ENCODE measurements at regions not wholly inside any gene's neighbourhood (a gene's known extent, or its start where the extent isn't known, plus 50 kb on each side); places are given as distances from the start of the nearest gene placed in this dataset.

DNA sequence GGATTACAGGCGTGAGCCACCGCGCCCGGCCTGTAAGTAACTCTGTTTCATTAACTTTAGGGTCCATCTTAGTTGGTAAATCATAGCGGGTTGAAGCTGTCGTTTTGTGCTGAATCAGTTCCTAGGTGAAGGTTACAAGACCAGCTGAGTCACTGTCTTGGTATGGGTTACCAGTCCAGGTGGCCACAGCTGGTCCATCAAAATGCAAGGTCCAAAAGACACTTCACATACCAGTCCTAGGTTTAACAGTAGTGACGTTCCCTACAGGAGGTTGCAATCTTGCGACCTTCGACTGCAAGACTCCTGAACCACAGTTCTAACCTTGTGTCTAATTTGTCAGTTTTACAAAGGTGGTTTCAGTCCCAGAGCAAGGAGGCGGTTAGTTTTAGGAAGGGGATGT, 160.1 kb upstream of the ATP10A start:
- no peak for DNase-seq (ENCODE audit: low read depth)
- no peak overlapping the region for H3K4me3 ChIP-seq (ENCODE audit: low read depth, low read length)
- TF ChIP-seq, protein P1, sequence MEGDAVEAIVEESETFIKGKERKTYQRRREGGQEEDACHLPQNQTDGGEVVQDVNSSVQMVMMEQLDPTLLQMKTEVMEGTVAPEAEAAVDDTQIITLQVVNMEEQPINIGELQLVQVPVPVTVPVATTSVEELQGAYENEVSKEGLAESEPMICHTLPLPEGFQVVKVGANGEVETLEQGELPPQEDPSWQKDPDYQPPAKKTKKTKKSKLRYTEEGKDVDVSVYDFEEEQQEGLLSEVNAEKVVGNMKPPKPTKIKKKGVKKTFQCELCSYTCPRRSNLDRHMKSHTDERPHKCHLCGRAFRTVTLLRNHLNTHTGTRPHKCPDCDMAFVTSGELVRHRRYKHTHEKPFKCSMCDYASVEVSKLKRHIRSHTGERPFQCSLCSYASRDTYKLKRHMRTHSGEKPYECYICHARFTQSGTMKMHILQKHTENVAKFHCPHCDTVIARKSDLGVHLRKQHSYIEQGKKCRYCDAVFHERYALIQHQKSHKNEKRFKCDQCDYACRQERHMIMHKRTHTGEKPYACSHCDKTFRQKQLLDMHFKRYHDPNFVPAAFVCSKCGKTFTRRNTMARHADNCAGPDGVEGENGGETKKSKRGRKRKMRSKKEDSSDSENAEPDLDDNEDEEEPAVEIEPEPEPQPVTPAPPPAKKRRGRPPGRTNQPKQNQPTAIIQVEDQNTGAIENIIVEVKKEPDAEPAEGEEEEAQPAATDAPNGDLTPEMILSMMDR (conservative IDR thresholded peaks at IDR 0.05; ENCODE audit: low read depth, low read length) = no peak

DNA sequence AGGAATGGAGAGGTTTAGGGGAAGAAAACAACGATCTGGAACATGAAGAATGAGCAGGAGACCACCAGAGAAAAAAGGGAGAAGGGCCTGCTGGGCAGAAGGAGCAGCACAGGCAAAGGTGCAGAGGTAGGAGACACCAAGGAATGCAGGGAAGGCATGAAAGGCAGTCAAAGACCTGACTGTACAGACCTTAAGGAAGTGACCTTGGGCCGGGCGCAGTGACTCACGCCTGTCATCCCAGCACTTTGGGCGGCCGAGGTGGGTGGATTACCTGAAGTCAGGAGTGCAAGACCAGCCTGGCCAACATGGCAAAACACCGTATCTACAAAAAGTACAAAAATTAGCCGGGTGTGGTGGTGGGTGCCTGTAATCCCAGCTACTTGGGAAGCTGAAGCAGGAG, 157.7 kb upstream of the ATP10A start:
- H3K4me3 ChIP-seq (ENCODE audit: low read depth, low read length) = no peak overlapping the region
- DNase-seq (ENCODE audit: low read depth) = no peak
- TF ChIP-seq, protein P1 (conservative IDR thresholded peaks at IDR 0.05; ENCODE audit: low read depth, low read length) = no peak

DNA sequence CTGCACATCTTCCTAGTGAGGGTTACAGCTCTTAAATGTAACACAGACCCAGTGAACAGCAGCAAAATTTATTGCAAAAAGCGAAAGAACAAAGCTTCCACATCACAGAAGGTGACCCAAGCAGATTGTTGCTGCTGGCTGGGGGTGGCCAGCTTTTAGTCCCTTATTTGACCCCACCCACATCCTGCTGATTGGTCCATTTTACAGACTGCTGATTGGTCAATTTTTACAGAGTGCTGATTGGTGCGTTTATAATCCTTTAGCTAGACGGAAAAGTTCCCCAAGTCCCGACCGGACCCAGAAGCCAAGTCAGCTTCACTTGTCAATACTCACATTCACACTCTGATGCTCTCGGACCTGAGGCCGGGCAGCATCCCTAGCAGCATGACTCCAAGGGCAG, 154.5 kb upstream of the ATP10A start:
- DNase-seq (ENCODE audit: low read depth) = no peak
- TF ChIP-seq, protein P1 (conservative IDR thresholded peaks at IDR 0.05; ENCODE audit: low read depth, low read length) = no peak
- H3K4me3 ChIP-seq (ENCODE audit: low read depth, low read length) = no peak overlapping the region

DNA sequence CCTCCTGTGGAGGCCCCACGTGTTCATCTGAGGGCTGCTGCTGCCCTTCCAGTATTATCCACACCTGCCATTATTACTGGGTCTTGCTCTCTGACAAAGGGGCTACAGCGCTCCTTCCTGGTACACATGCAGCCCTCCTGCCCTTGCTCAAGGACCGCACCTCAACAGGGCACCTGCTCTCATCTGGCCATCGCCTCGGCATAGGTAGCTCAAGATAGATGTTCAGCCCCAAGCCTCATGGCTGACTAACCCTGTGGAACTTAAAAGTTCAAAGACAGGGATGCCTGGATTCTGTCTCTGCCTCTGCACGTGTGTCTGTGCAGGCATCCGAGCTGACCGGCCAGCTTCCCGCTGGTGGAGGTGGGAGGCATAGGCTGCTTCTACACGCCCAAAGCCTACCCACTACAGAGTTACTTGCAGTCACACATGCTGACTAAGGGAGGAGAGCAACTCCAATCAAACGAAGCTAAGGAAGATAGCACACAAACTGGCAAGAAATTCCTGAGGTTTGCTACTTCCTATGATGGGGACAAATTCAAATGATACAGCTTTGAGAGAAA, 152.5 kb upstream of the ATP10A start:
- DNase-seq (ENCODE audit: low read depth) = no peak
- TF ChIP-seq, protein P1 (conservative IDR thresholded peaks at IDR 0.05; ENCODE audit: low read depth, low read length) = no peak

DNA sequence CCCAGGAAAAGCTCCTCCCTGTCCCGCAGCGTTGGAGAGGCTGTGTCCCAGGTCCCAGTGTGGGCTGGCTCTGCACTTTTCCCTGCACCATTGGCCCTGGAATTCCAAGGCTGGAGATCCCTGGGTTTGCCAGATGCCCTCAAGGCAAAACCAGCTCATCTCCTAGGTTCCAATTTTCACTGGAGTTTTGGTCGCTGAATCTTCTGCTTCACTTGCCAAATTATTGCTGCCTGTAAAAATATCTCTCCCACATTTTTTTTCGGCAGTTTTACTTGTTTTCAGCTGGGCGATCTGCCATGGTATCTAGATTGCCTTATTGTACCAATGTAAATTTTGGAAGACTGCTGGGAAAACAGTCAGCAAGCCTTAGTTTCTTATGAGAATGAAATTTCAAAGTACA, 150.9 kb upstream of the ATP10A start:
- DNase-seq (ENCODE audit: low read depth) = no peak

More for the DNA sequence above, 152.5 kb upstream of the ATP10A start:
- no peak overlapping the region for H3K4me3 ChIP-seq (ENCODE audit: low read depth, low read length)

DNA sequence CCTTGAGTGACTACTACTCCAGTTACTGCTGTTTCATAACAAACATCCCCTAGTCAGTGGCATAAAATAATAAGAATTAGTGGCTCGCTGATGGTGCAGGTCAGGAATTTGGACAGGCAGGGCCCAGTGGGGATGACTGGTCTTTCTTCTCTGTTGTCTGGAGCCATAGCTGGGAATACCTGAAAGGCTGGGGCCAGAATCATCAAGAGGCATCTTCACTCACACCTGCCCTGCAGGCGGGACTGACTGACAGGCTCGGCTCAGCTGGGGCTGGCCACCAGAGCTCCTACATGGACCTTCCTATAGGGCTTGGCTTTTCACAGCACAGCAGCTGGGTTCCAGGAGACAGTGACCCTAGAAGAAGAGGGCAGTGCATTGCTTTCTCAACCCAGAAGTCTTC, 148.8 kb upstream of the ATP10A start:
- TF ChIP-seq, protein P1 (conservative IDR thresholded peaks at IDR 0.05; ENCODE audit: low read depth, low read length) = no peak
- DNase-seq (ENCODE audit: low read depth) = no peak

More for the DNA sequence above, 150.9 kb upstream of the ATP10A start:
- TF ChIP-seq, protein P1 (conservative IDR thresholded peaks at IDR 0.05; ENCODE audit: low read depth, low read length) = no peak
- no peak overlapping the region for H3K4me3 ChIP-seq (ENCODE audit: low read depth, low read length)

DNA sequence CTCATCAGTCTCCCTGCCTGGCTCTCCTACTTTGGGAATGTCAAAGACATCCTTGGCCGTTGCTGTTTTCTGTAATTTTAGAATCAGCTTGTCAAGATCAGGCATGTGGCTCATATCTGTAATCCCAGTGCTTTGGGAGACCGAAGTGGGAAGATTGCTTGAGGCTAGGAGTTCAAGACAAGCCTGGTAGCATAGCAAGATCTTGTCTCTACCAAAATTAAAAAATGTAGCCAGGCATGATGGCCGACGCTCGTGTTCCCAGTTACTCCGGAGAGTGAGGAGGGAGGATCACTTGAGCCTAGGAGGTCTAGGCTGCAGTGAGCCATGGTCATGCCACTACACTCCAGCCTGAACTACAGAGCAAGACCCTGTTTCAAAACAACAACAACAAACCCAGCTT, 144.0 kb upstream of the ATP10A start:
- DNase-seq (ENCODE audit: low read depth) = no peak
- H3K4me3 ChIP-seq (ENCODE audit: low read depth, low read length) = no peak overlapping the region
- TF ChIP-seq, protein P1 (conservative IDR thresholded peaks at IDR 0.05; ENCODE audit: low read depth, low read length) = no peak

More for the DNA sequence above, 148.8 kb upstream of the ATP10A start:
- H3K4me3 ChIP-seq (ENCODE audit: low read depth, low read length) = no peak overlapping the region

All from epithelial cell of proximal tubule (primary cell).